Right ventricle myocardium inferior (tissue), 1 donor: ENCODE measurements at regions not wholly inside any gene's neighbourhood (a gene's known extent, or its start where the extent isn't known, plus 50 kb on each side); places are given as distances from the start of the nearest gene placed in this dataset.
A peak's percentile ranks its signal among the peaks of the same experiment; 100 is the strongest.

Experiments
- ATAC-seq: fragments of 200-7000 bp; cut with Tn5 transposase; one replicate; pipeline ENCODE4 v1.9.1; 2020; ENCODE audit warnings: mild to moderate bottlenecking, moderate library complexity
- DNase-seq: peaks from one replicate; pipeline ENCODE4 v3.0.0; 2021; ENCODE audit errors: missing footprints
- intact Hi-C: fragments of 100-400 bp; cut with DNase I; formaldehyde crosslinking; loops from one replicate; pipeline ENCODE4 v1.11.0; 2022
- donor health status: DM: no; HTN: yes; CAD: no; lungs with severe emphysema.

DNA sequence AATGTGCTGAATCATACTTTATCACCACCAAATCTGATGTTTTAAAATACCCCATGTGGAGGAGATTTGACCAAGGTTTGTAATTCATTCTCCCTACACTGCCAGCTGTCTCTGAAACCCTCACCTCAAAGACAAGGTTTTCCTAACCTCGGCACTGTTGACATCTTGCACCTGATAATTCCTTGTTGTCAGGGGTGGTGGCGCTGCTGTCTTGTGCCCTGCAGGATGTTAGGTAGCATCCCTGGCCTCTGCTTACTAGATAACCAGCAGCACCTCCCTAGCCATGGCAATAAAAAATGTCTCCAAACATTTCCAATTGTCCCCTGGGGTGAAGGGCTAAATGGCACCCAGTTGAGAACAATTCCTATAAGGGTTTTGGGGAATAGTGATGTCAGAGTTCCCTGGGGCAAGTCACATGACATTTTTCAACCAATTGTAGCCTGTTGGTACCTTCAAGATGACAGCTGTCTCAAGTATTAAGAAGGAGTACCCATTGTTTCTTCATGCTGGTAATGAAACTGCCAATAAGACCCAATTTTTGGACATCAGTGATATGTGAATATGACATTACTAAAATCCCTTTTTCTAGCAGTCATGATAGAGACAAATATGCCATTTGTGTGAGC, 160.6 kb upstream of the PLCXD3 start:
- intact Hi-C loops, result no loop called here
- DNase-seq, result no peak
- ATAC-seq, result no peak

DNA sequence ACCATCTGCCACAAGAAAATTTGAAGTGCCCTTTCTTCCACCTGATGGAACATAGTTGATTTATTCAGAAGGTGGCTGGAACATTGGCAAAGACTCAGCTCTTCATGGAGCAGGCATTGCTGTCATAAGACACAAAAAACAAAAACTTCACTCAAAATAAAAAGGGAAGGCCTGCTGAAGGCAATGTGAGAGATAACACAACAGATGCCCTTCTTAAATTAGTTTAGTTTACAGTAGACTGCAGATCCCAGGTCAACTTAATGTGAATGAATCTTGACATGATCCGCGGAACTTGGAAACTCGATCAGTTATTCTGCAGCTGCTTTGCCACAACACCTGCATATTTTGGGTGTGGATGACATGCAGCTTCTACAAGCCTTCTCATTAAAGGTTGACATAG, 159.8 kb upstream of the PLCXD3 start:
- no peak for ATAC-seq

DNA sequence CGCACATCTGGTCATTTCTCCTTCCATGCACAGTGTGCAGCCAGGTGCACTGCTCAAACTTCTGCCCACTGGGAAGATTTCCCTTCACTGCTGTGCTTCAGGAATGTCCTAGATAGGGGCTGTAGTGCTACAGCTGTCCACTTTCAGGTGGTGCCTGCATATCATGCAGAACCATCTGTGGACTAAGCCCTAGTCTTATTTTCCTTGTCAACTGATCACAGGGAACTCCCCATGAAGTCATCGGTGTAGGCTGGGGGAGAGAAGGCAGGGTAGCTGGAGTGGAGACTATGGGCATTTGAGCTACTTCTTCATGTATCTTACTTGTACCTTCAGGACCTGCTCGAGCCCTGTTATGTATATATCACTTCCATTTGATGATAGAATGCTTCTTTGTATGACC, 150.9 kb upstream of the PLCXD3 start:
- intact Hi-C loops, result no loop called here
- ATAC-seq (no peak), DNase-seq (no peak)

More for the DNA sequence above, 159.8 kb upstream of the PLCXD3 start:
- no peak for DNase-seq
- intact Hi-C loops, result no loop called here

DNA sequence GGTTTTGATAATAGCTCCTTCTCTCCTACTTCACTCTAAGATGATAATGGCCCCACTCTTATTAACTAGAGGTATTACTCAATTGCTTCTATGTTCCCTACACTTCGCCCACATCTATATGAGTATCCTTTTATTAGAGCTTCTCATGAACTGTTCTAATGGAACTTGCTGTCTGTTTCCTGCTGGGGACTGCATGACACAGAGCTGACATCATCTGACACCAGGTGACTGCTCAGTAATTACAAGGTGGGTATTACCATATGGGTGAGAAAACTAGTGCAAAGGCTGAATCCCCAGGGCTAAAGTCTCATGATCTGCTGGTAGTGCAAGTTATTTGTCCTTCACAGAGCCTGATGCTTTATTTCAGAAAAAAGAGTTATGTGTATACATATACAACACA, 146.2 kb upstream of the PLCXD3 start:
- no peak for ATAC-seq
- intact Hi-C loops, result no loop called here
- no peak for DNase-seq

DNA sequence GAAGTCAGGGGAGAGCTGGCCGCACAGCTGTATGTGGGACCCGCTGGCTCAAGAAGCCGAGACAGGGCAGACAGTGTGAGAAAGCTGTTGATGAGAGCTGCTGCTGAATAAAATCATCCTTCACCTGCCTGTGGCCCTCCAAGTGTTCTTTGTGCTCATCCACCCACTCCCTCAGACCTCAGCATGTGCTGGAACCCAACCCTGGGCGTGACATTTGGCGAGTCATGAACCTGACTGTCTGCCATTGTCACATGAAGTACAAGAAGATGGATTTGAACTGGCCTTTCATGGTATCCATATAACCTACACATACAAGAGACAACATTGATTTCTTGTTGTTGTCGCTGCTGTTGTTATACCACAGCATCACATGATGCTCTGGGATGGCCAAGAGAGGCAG, 139.7 kb upstream of the PLCXD3 start:
- ATAC-seq (no peak), DNase-seq (no peak)
- intact Hi-C loops, result no loop called here

DNA sequence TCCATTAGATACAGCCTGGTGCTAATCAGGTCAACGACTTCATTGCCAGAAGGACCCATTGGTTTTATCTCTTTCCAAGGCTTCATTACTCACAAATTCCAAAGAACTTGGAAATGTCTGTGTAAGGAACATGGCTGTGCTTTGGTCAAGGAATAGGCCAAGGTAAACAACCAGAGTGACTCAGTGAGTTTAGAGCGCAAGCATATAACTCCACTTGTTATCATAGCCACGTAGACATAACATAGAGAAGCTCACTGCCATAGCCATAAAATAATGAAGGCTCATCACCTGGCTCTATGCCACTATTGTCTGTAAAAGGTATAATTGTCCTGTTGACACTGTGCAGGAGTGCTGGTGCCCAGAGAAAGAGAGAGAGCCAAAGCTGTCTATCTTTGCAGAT, 139.3 kb upstream of the PLCXD3 start:
- ATAC-seq, result no peak
- intact Hi-C loops, result no loop called here
- no peak for DNase-seq

DNA sequence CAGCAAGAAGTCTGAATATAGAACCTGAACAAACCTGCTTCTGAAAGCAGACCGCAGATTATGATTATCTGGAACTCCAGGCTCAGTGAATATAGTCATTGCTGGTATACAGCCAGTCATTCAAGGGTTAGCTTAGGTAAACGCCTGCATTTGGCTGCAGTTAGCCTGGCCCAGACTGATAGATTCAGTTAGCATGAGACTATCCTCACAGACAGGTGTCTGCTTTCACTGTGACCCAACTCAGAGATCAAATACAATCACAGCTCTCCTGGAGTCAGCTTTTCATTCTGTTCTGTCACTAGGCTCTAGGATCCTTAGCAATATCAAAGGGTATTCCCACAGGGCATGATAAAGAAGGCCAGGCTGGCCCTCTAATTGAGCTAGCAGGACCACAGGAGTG, 138.6 kb upstream of the PLCXD3 start:
- intact Hi-C loops, result no loop called here
- DNase-seq (no peak), ATAC-seq (peak; percentile 57)

DNA sequence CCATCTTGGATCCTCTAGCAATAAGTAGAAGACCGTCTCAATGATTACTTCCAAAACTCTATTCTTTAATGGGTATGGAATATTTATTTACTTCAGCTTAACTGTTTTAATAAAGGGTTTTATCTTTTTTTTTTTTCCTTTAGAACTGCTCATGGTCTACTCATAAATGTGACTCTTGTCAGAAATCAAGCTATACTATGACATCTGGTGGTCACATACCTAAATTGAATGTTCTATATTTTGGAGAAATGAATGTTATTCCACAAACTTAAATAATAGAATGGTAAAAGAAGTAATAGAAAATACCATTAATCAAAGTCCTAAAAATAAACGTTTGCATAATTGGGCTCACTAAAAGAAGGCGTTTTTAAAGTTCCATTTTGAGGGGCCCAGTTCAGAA, 131.2 kb upstream of the PLCXD3 start:
- intact Hi-C loops, result loop anchor here (1.0 to 5.0 kb wide), 2 partner anchors 369 to 737 kb away; no protein-coding TSS in a partner anchor
- no peak for ATAC-seq
- no peak for DNase-seq

DNA sequence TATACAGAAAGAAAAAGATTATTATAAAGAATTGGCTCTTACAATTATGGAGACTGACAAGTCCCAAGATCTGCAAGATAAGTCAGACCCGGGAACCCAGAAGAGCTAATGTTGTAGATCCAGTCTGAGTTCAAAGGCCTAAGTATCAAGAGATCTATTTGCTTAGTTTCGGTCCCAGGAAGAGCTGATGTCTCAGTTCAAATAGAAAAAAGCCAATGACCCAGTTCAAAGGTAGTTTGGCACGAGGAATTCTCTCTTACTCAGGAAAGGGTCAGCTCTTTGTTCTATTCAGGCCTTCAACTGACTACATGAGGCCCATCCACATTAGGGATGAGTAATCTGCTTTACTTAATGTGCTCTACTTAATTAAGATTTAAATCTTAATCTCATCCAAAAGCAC, 128.3 kb upstream of the PLCXD3 start:
- intact Hi-C loops, result no loop called here
- ATAC-seq, result no peak

DNA sequence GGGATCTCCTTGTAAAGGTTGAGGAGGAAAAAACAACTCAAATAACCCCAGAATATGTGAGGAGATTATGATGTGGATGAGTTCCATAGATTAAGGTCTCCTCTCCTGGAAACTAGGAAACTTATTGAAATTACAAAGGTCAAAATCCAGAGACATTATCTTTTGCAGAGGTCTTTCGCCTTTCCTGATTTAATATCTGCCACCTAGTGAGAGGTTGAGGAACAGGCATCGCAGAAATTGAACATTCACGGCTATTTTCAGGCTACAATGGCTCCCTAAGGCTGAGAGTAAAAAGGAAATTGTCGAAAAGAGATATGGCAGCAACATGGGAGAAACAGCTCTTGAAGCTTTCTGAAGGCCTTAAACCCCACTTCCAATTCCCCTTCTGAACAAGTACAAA, 127.5 kb upstream of the PLCXD3 start:
- intact Hi-C loops, result no loop called here
- no peak for ATAC-seq
- DNase-seq, result no peak

More for the DNA sequence above, 128.3 kb upstream of the PLCXD3 start:
- DNase-seq, result no peak

DNA sequence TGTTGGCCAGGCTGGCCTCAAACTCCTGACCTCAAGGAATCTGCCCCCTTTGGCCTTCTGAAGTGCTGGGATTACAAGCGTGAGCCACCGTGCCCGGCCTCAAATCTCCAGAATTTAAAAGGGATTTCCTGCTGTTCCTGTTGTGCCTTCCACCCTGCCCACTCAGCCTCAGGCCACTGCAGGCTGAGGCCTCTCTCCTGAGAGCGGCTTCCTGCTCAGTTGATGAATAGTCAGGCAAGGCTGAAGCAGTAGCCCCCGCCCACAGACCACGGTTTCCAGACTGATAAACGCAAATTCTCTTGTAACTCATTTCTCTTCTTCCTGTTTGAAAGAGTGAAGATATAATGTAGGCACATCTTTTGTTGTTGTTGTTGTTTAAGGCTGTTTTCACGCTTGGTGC, 127.0 kb upstream of the PLCXD3 start:
- ATAC-seq (no peak), DNase-seq (no peak)
- intact Hi-C loops, result no loop called here

DNA sequence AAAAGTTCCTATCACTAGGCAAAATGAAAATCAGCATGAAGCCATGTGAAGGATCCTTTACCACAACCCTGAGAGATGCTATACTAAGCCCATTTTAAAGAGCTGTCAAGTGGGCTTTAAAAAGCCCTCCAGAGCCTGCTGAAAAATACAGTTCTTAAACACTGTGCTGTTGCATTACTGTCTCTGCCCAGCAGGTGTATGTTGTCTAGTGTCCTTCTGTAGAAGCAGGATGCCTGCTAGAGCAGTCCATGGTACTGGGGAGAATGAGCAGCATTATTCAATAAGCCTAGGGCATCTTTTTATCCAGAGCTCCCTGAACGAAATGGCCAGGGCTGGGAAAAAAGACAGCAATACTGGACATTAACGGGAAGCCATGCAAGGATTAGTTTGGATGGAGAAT, 126.2 kb upstream of the PLCXD3 start:
- intact Hi-C loops, result no loop called here
- DNase-seq (no peak), ATAC-seq (peak; percentile 37)

DNA sequence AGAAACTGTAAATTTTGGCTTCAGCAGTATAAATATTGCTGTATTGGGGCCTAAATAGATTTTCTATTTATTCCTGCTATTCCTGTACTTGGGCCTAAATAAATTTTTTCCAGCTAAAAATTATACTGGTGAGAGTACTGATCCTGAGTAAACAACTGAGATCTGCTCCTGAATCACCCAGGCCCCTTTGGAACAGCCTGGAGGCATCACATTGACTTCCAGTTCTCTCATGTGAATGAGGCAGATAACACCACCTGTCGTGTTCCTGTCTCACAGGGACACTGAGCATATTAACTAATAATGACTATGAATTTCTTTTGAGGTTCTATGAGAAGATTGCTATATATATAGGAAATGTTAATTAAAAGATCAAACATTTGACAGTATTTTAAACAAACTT, 119.5 kb upstream of the PLCXD3 start:
- no peak for ATAC-seq
- no peak for DNase-seq

DNA sequence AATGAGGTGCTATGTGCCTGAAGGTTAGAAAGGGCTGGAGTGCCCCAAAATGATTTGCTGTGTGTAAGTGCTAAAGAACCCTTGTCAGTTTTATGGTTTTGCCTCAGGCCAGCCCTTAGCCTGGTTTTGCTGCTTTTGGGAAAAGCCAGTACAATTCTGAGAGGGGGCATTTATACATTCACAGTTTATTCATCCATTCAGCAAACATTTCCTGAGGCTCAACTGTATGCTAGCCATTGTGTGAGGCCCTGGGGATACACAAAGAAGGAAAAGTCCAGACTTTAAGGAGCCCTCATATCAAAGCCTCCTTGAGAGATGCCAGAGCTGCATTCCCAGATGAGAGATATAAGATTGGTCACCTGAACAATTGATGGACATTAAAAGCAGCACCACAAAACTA, 115.2 kb upstream of the PLCXD3 start:
- intact Hi-C loops, result no loop called here
- no peak for ATAC-seq

More for the DNA sequence above, 119.5 kb upstream of the PLCXD3 start:
- intact Hi-C loops, result no loop called here

DNA sequence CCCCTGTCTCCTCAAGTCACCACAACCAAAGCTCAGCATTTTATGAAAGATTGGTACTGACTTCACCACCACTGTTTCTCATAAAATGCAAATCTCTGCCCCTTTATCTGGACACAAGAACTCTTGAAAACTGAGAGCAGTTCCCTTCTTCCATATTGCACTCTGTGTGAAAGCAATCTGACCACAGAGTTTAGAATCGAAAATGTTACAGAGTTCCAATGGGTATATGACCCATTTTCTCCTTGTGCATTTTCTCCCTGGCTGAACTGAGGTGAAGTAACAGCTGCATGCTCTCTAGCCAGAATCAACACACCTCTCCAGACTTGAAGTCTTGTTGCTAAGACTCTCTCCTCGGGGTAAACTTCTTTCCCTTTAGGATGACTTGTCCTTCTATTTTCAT, 111.0 kb upstream of the PLCXD3 start:
- DNase-seq (no peak), ATAC-seq (no peak)
- intact Hi-C loops, result no loop called here

More for the DNA sequence above, 115.2 kb upstream of the PLCXD3 start:
- no peak for DNase-seq

DNA sequence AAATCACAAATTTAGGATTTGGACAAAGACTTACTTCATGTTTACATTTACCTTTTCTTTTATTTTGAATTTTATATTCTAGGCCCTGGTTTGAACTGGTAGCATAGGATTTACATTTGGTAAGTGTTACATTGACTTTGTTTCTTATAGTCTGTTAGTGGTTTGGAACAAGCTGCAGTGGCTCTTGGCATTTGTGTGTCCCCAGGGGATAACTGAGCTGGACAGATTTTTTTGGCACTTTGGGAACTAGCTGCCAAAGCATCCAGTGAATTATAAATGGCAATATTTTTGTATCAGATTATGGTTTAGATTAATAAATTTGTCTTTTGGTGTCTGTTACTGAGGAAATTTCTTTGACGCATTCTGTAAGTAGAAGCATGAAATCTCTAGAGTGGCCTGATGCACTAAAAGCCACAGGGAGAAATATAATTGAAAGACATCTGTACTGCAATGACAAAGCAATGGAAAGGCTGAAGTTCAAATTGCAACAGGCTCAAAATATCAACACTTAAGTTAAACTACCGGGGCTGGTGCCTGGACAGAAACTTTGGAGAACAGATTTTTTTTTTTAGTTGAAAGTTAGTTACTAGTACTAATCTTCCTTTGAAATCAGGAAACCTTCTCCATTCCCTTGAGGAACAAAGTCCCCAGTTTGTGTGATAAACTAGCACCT, 107.6 kb upstream of the PLCXD3 start:
- intact Hi-C loops, result no loop called here
- no peak for ATAC-seq
- no peak for DNase-seq

DNA sequence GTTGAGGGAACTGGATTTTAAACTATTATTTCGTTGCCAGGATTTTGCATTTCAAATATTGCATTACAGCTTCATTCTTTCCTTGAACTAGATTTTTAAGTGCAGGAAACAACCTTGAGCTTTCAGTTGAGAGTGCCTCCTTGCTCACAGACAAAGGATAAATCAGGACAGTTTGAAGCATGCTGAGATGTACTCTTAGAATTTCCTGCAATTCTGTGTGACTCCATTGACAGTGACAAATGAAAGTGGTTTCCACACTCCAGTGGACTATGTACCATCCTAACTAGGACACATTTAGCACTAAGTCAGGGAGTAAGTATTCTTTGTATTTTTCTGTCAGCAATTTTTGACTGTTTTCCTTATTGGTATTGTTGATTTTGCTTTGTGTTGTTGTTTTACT, 100.0 kb upstream of the PLCXD3 start:
- intact Hi-C loops, result no loop called here
- DNase-seq, result no peak
- ATAC-seq, result no peak

DNA sequence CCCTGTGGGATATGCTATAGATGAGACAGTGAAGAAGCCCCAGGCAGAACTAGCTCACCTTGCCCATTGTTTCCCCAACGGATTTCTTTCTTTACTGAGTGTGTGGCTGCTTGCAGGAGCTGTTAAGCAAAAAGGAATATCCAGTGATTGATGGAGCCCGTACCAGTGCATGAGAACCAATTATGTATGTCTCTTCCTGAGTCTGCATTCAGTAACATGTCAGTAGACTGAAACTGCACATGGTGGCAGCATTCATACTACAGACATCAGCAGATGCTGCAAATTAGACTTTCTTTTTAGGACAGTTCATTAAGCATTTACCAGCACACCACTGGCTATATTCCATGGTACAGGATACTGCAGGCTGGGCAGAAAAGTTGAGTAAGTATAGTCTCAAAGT, 90.3 kb upstream of the PLCXD3 start:
- ATAC-seq (no peak), DNase-seq (no peak)
- intact Hi-C loops, result no loop called here

DNA sequence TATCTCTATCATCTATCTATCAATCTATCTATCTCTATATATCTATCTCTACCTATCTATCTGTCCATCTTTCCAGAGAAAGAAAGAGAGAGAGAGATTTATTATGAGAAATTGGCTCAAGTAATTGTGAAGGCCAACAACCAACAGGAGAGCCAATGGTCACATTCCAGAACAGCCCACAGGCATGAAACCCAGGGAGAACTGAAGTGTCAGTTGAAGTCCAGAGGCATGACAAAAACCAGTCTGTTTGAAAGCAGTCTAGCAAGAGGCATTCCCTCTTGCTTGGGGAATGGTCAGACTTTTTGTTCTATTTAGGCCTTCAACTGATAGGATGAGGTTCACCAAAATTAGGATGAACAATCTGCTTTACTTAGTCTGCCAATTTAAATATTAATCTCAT, 87.6 kb upstream of the PLCXD3 start:
- DNase-seq (no peak), ATAC-seq (no peak)
- intact Hi-C loops, result no loop called here

DNA sequence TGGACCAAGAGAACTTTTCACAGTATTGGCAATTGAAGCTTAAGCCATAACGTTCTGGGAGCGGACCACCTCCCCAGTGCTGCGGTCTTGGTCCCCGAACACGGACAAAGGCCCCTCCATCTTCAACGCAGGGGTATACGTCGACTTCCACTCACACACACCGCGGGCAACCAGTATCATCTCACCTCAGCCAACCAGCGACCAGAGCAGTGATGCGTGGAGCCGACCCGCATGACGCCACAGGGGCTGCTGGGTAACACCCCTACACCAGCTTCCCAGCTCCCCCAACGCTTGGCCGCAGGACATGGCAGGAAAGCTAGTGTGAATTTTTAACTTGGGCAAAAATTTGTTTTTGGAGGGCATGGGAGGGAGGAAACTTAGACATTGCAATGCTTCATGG, 77.3 kb upstream of the PLCXD3 start:
- DNase-seq, result peak; percentile 34

More for the DNA sequence above, 77.3 kb upstream of the PLCXD3 start:
- intact Hi-C loops, result no loop called here
- ATAC-seq, result no peak
